NCI-H2029 treated with DMSO at 0.1 percent for 48 hours (cell line): ENCODE measurements at regions not wholly inside any gene's neighbourhood (a gene's known extent, or its start where the extent isn't known, plus 50 kb on each side); places are given as distances from the start of the nearest gene placed in this dataset.

Source experiments
- DNase-seq: peaks from one replicate; lab custom pipeline; 2025; lab: John Stamatoyannopoulos, UW

- DNase-seq: no peak
Observed at GRCh38 chr12:86683568-86684304, 427.5 kb upstream of the MGAT4C start.

- no peak for DNase-seq
Observed at GRCh38 chr12:86681060-86681459, 424.9 kb upstream of the MGAT4C start.

GRCh38 chr12:86675197-86675596 lies 419.0 kb upstream of the MGAT4C start:
- no peak for DNase-seq

GRCh38 chr12:86670986-86671385 lies 414.8 kb upstream of the MGAT4C start:
- no peak for DNase-seq

- DNase-seq: no peak
Observed at GRCh38 chr12:86669010-86669409, 412.8 kb upstream of the MGAT4C start.

GRCh38 chr12:86666316-86666715 lies 410.1 kb upstream of the MGAT4C start:
- DNase-seq: no peak

GRCh38 chr12:86663716-86664115 lies 407.5 kb upstream of the MGAT4C start:
- DNase-seq: no peak

GRCh38 chr12:86663173-86663572 lies 407.0 kb upstream of the MGAT4C start:
- DNase-seq: no peak

- no peak for DNase-seq
Observed at GRCh38 chr12:86662464-86662863, 406.3 kb upstream of the MGAT4C start.

GRCh38 chr12:86660488-86661147 lies 404.4 kb upstream of the MGAT4C start:
- DNase-seq: no peak

- no peak for DNase-seq
Observed at GRCh38 chr12:86659985-86660384, 403.8 kb upstream of the MGAT4C start.

GRCh38 chr12:86658303-86658702 lies 402.1 kb upstream of the MGAT4C start:
- DNase-seq: no peak

- no peak for DNase-seq
Observed at GRCh38 chr12:86647800-86648199, 391.6 kb upstream of the MGAT4C start.

GRCh38 chr12:86634456-86635410 lies 378.5 kb upstream of the MGAT4C start:
- no peak for DNase-seq

GRCh38 chr12:86627001-86627400 lies 370.8 kb upstream of the MGAT4C start:
- DNase-seq: no peak

GRCh38 chr12:86623267-86623666 lies 367.1 kb upstream of the MGAT4C start:
- DNase-seq: no peak

- DNase-seq: no peak
Observed at GRCh38 chr12:86621957-86622356, 365.8 kb upstream of the MGAT4C start.

GRCh38 chr12:86613311-86613710 lies 357.1 kb upstream of the MGAT4C start:
- no peak for DNase-seq

GRCh38 chr12:86608638-86609037 lies 352.4 kb upstream of the MGAT4C start:
- DNase-seq: no peak

GRCh38 chr12:86601550-86602308 lies 345.5 kb upstream of the MGAT4C start:
- DNase-seq: no peak

GRCh38 chr12:86600664-86601231 lies 344.6 kb upstream of the MGAT4C start:
- no peak for DNase-seq
